Daoy (cell line): ENCODE measurements at regions not wholly inside any gene's neighbourhood (a gene's known extent, or its start where the extent isn't known, plus 50 kb on each side); places are given as distances from the start of the nearest gene placed in this dataset.

Experiments used
- DNase-seq: peaks from one replicate; pipeline ENCODE4 v3.0.0-alpha.2; 2015; ENCODE audit warnings: low read depth

GRCh38 chr18:1559563-1559962 lies 654.9 kb downstream of the ADCYAP1 start:
- DNase-seq = peak; percentile 5

- no peak for DNase-seq
These were observed 660.1 kb downstream of the ADCYAP1 start for GRCh38 chr18:1564793-1565192.

GRCh38 chr18:1571206-1571605 lies 666.5 kb downstream of the ADCYAP1 start:
- DNase-seq = no peak

GRCh38 chr18:1573732-1574131 lies 669.1 kb downstream of the ADCYAP1 start:
- DNase-seq = no peak

GRCh38 chr18:1575084-1575483 lies 670.4 kb downstream of the ADCYAP1 start:
- no peak for DNase-seq

- no peak for DNase-seq
These were observed 673.8 kb downstream of the ADCYAP1 start for GRCh38 chr18:1578505-1578904.

GRCh38 chr18:1581581-1581980 lies 676.9 kb downstream of the ADCYAP1 start:
- no peak for DNase-seq

- peak; percentile 3 for DNase-seq
These were observed 681.3 kb downstream of the ADCYAP1 start for GRCh38 chr18:1585881-1586488.

- no peak for DNase-seq
These were observed 688.4 kb downstream of the ADCYAP1 start for GRCh38 chr18:1593091-1593490.

- no peak for DNase-seq
These were observed 690.5 kb downstream of the ADCYAP1 start for GRCh38 chr18:1595195-1595594.

GRCh38 chr18:1599196-1599595 lies 694.5 kb downstream of the ADCYAP1 start:
- DNase-seq = no peak

GRCh38 chr18:1604751-1605150 lies 700.1 kb downstream of the ADCYAP1 start:
- no peak for DNase-seq

- no peak for DNase-seq
These were observed 713.7 kb downstream of the ADCYAP1 start for GRCh38 chr18:1618364-1618763.

- no peak for DNase-seq
These were observed 714.8 kb downstream of the ADCYAP1 start for GRCh38 chr18:1619507-1619906.

GRCh38 chr18:1624612-1625011 lies 719.9 kb downstream of the ADCYAP1 start:
- no peak for DNase-seq

GRCh38 chr18:1627494-1627893 lies 722.8 kb downstream of the ADCYAP1 start:
- no peak for DNase-seq

- DNase-seq = no peak
These were observed 744.0 kb downstream of the ADCYAP1 start for GRCh38 chr18:1648712-1649111.

GRCh38 chr18:1652018-1652417 lies 747.3 kb downstream of the ADCYAP1 start:
- no peak for DNase-seq

GRCh38 chr18:1653873-1654272 lies 749.2 kb downstream of the ADCYAP1 start:
- DNase-seq = no peak

- no peak for DNase-seq
These were observed 753.2 kb downstream of the ADCYAP1 start for GRCh38 chr18:1657876-1658275.

GRCh38 chr18:1658908-1659566 lies 754.4 kb downstream of the ADCYAP1 start:
- no peak for DNase-seq

- peak; percentile 37 for DNase-seq
These were observed 759.4 kb downstream of the ADCYAP1 start for GRCh38 chr18:1663879-1664705.

GRCh38 chr18:1665079-1665478 lies 760.4 kb downstream of the ADCYAP1 start:
- DNase-seq = no peak
